Psoas muscle (tissue), 7 donors: ENCODE measurements at regions not wholly inside any gene's neighbourhood (a gene's known extent, or its start where the extent isn't known, plus 50 kb on each side); places are given as distances from the start of the nearest gene placed in this dataset.
"Not testable (repeated sequence)": the region's sequence is repeated elsewhere in the genome, so short reads cannot be mapped to it uniquely, and the experiment has no call there.

Source experiments
- ATAC-seq, 4 donors: fragments of 200-7000 bp; cut with Tn5 transposase; one replicate each; pipeline ENCODE4 v1.9.1; 2020; ENCODE audit warnings: moderate library complexity in 3 of 4, mild to moderate bottlenecking in 2 of 4
- DNase-seq, 2 donors: peaks; one replicate each; pipeline ENCODE4 v3.0.0-alpha.2; 2020
- H3K27ac ChIP-seq: fragments of 200-600 bp; one replicate; pipeline ENCODE4 v1.8.0; 2022
- H3K27me3 ChIP-seq, 3 donors: fragments of 200-600 bp in 1 of 3; one replicate each; pipeline versions ENCODE4 v1.6.1 to v1.8.0; 2013 to 2022; ENCODE audit warnings: low read length in 2 of 3, mild to moderate bottlenecking in 2 of 3, moderate library complexity in 1 of 3; ENCODE audit not compliant: insufficient read depth in 3 of 3
- H3K36me3 ChIP-seq, 2 donors: fragments of 200-600 bp in 1 of 2; one replicate each; pipeline versions ENCODE4 v1.6.1 to v1.8.0; 2013 to 2022; ENCODE audit warnings: low read depth in 1 of 2, mild to moderate bottlenecking in 1 of 2, moderate library complexity in 1 of 2; ENCODE audit not compliant: insufficient read depth in 1 of 2
- H3K4me1 ChIP-seq: fragments of 200-600 bp; one replicate; pipeline ENCODE4 v1.8.0; 2022
- H3K4me3 ChIP-seq: fragments of 200-600 bp; one replicate; pipeline ENCODE4 v1.8.0; 2022; ENCODE audit warnings: mild to moderate bottlenecking
- H3K9me3 ChIP-seq: fragments of 200-600 bp; one replicate; pipeline ENCODE4 v1.8.0; 2022
- WGBS, 3 donors: extraction: QIAGEN DNeasy Blood & Tissue Kit; methylation state at CpG; one replicate each; pipeline versions ENCODE4 v1.1.6 to v1.1.7; 2013; 5-methylcytosine and 5-hydroxymethylcytosine counted together
- intact Hi-C, 2 donors: fragments of 100-400 bp; cut with DNase I; formaldehyde crosslinking; loops; one replicate each; pipeline versions ENCODE4 v1.11.0 to v1.14.2; 2022
- TF ChIP-seq, protein P1 (sequence below): fragments of 200-600 bp; IDR thresholded peaks from one replicate; pipeline ENCODE4 v1.8.0; 2022; ENCODE audit warnings: antibody characterized with exemption
- donor health status: healthy with polysubstance abuse.
- donor health status: DM: no; HTN: no; CAD: no; lungs with moderate emphysema.
- donor health status: Bipolar disorder and iron deficiency.
- donor health status: healthy.
- donor health status: DM: yes; HTN: yes; CAD: no.
- donor health status: DM: no; HTN: no; CAD: no.
- donor health status: DM: yes; HTN: yes; CAD: no.

DNA sequence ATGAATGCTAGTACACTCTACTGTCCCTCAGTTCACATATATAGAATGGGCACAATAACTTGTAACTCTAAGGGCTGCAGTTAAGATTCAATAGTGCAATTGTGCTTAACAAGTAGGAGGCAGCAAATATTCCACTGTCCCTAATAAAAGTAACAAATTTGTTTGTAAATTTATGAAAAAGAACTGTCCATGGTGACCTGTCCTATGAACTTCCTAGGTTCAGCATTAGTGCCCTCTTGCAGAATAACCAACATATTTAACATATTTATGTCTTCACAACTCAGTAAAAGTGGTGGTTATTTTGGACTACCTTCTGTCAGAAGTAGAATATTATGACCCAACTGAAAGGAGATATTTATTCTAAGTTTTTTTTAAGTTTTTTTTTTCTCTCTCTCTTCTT is 327.8 kb downstream of the CENPW start:
- intact Hi-C loops = no loop called here
- DNase-seq (no peak), ATAC-seq (no peak)
- Histone ChIP-seq H3K4me3 (no peak overlapping the region), H3K27me3 (no peaks in the 10 kb centered on the region), H3K36me3 (no peaks in the 10 kb centered on the region), H3K4me1 (no peaks in the 10 kb centered on the region), H3K27ac (no peak overlapping the region), H3K9me3 (peaks cover 4% of the 10 kb centered on the region)
- TF ChIP-seq, protein P1, sequence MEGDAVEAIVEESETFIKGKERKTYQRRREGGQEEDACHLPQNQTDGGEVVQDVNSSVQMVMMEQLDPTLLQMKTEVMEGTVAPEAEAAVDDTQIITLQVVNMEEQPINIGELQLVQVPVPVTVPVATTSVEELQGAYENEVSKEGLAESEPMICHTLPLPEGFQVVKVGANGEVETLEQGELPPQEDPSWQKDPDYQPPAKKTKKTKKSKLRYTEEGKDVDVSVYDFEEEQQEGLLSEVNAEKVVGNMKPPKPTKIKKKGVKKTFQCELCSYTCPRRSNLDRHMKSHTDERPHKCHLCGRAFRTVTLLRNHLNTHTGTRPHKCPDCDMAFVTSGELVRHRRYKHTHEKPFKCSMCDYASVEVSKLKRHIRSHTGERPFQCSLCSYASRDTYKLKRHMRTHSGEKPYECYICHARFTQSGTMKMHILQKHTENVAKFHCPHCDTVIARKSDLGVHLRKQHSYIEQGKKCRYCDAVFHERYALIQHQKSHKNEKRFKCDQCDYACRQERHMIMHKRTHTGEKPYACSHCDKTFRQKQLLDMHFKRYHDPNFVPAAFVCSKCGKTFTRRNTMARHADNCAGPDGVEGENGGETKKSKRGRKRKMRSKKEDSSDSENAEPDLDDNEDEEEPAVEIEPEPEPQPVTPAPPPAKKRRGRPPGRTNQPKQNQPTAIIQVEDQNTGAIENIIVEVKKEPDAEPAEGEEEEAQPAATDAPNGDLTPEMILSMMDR = no peak

GRCh38 chr6:126672649-126673048 is 332.7 kb downstream of the CENPW start:
- ATAC-seq (no peak), DNase-seq (no peak)
- intact Hi-C loops = no loop called here
- no peaks in the 10 kb centered on the region for H3K36me3 ChIP-seq
- TF ChIP-seq, protein P1 = no peak
- peaks cover 4% of the 10 kb centered on the region for H3K9me3 ChIP-seq
- 52 to 80% (median 66%) methylated on average over 1 of the region's 1 CpG for WGBS, 3 donors
- no peak overlapping the region for H3K4me3 ChIP-seq
- H3K27ac ChIP-seq = no peak overlapping the region
- H3K4me1 ChIP-seq = no peaks in the 10 kb centered on the region
- H3K27me3 ChIP-seq = no peaks in the 10 kb centered on the region

DNA sequence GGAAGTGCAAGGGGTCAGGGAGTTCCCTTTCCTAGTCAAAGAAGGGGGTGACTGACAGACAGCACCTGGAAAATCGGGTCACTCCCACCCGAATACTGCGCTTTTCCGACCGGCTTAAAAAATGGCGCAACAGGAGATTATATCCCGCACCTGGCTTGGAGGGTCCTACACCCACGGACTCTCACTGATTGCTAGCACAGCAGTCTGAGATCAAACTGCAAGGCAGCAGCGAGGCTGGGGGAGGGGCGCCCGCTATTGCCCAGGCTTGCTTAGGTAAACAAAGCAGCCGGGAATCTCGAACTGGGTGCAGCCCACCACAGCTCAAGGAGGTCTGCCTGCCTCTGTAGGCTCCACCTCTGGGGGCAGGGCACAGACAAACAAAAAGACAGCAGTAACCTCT is 333.8 kb downstream of the CENPW start:
- ATAC-seq, H3K27me3 ChIP-seq, H3K4me1 ChIP-seq, intact Hi-C loops, H3K27ac ChIP-seq, H3K9me3 ChIP-seq, H3K4me3 ChIP-seq, H3K36me3 ChIP-seq, DNase-seq: not testable (repeated sequence)
- 91 to 99% (median 91%) methylated on average over 13 of the region's 13 CpGs for WGBS, 3 donors

- Histone ChIP-seq H3K4me3 (no peak overlapping the region), H3K27me3 (no peaks in the 10 kb centered on the region), H3K36me3 (no peaks in the 10 kb centered on the region), H3K27ac (no peak overlapping the region), H3K9me3 (peaks cover 3% of the 10 kb centered on the region), H3K4me1 (peaks cover 11% of the 10 kb centered on the region)
- DNase-seq (no peak), ATAC-seq (no peak)
- intact Hi-C loops = no loop called here
- TF ChIP-seq, protein P1 = no peak
- WGBS, 3 donors = 83 to 93% (median 88%) methylated on average over 2 of the region's 2 CpGs
Measured at GRCh38 chr6:126682440-126682839, 342.5 kb downstream of the CENPW start.

- ATAC-seq (no peak), DNase-seq (no peak)
- intact Hi-C loops = no loop called here
- no peaks in the 10 kb centered on the region for H3K36me3 ChIP-seq
- H3K27ac ChIP-seq = no peak overlapping the region
- peaks cover 11% of the 10 kb centered on the region for H3K4me1 ChIP-seq
- TF ChIP-seq, protein P1 = no peak
- 43 to 50% (median 44%) methylated on average over 1 of the region's 1 CpG for WGBS, 3 donors
- no peak overlapping the region for H3K4me3 ChIP-seq
- H3K9me3 ChIP-seq = peaks cover 12% of the 10 kb centered on the region
- H3K27me3 ChIP-seq = no peaks in the 10 kb centered on the region
Measured at GRCh38 chr6:126685182-126685581, 345.3 kb downstream of the CENPW start.
